HEK293 (cell line): ENCODE measurements at regions not wholly inside any gene's neighbourhood (a gene's known extent, or its start where the extent isn't known, plus 50 kb on each side); places are given as distances from the start of the nearest gene placed in this dataset.

ENCODE experiments used
- CTCF ChIA-PET: fragments of 350-600 bp; formaldehyde crosslinking; extraction: SDS; loops from one replicate; lab custom pipeline; 2021; ENCODE audit warnings: antibody characterized with exemption; lab: Yijun Ruan, JAX
- POLR2A ChIA-PET: fragments of 300-600 bp; formaldehyde crosslinking; extraction: SDS; loops from one replicate; lab custom pipeline; 2020; ENCODE audit warnings: antibody characterized with exemption, inconsistent platforms; lab: Yijun Ruan, JAX
- H3K27ac ChIP-seq: fragments of 200-500 bp; sonication (Bioruptor generic); 2 replicates; pipeline ENCODE4 v1.5.1; 2014; ENCODE audit warnings: low read depth, low read length, control low read depth, inconsistent platforms; ENCODE audit errors: extremely low read depth
- H3K36me3 ChIP-seq, 2 experiments: fragments of 200-500 bp in 1 of 2; sonication (Bioruptor generic) in 1 of 2; 1 replicate in 1 of 2; 2 replicates in 1 of 2; pipeline ENCODE4 v1.5.1; 2014 to 2017; ENCODE audit warnings: inconsistent platforms in 2 of 2, low read length in 2 of 2; ENCODE audit not compliant: control insufficient read depth in 2 of 2, insufficient read depth in 1 of 2
- H3K4me1 ChIP-seq: fragments of 200-500 bp; sonication (Bioruptor generic); 2 replicates; pipeline ENCODE4 v1.5.1; 2014; ENCODE audit warnings: mild to moderate bottlenecking, low read length, inconsistent platforms; ENCODE audit not compliant: control insufficient read depth, insufficient read depth
- H3K4me3 ChIP-seq: 2 replicates; pipeline ENCODE4 v1.5.1; 2011; ENCODE audit warnings: low read depth, mild to moderate bottlenecking, control low read depth, low read length, moderate library complexity
- H3K9me3 ChIP-seq: fragments of 200-500 bp; sonication (Bioruptor generic); 2 replicates; pipeline ENCODE4 v1.5.1; 2014; ENCODE audit warnings: low read depth, low read length, inconsistent platforms; ENCODE audit not compliant: control insufficient read depth, insufficient read depth
- PRDM1 ChIP-seq: fragments of 450-650 bp; formaldehyde crosslinking; IDR thresholded peaks from 2 replicates; pipeline ENCODE4; 2016; ENCODE audit warnings: missing biosample characterization, missing genetic modification characterization
- YY1 ChIP-seq: fragments of 450-650 bp; formaldehyde crosslinking; IDR thresholded peaks from 2 replicates; pipeline ENCODE4 v1.5.1; 2018; ENCODE audit warnings: missing biosample characterization, missing genetic modification characterization
- ZBTB11 ChIP-seq: fragments of 450-650 bp; formaldehyde crosslinking; conservative IDR thresholded peaks from 2 replicates; pipeline ENCODE4 v1.5.1; 2016; ENCODE audit warnings: low read depth, missing biosample characterization, missing genetic modification characterization
- ZBTB20 ChIP-seq: fragments of 450-650 bp; formaldehyde crosslinking; IDR thresholded peaks from 2 replicates; pipeline ENCODE4 v1.5.1; 2016; ENCODE audit warnings: missing biosample characterization, missing genetic modification characterization
- ZBTB48 ChIP-seq: fragments of 450-650 bp; formaldehyde crosslinking; IDR thresholded peaks from 2 replicates; pipeline ENCODE4 v1.5.1; 2016; ENCODE audit warnings: missing biosample characterization, missing genetic modification characterization
- ZBTB7A ChIP-seq: fragments of 450-650 bp; formaldehyde crosslinking; IDR thresholded peaks from 2 replicates; pipeline ENCODE4 v1.5.1; 2016; ENCODE audit warnings: low read depth, missing biosample characterization, missing genetic modification characterization
- ZNF174 ChIP-seq: fragments of 450-650 bp; formaldehyde crosslinking; IDR thresholded peaks from 2 replicates; pipeline ENCODE4 v1.5.0; 2017; ENCODE audit warnings: missing biosample characterization, mild to moderate bottlenecking, missing genetic modification characterization
- ZNF302 ChIP-seq: fragments of 450-650 bp; formaldehyde crosslinking; IDR thresholded peaks from 2 replicates; pipeline ENCODE4 v1.5.1; 2016; ENCODE audit warnings: missing biosample characterization, missing genetic modification characterization, low read depth
- ZNF433 ChIP-seq: fragments of 450-650 bp; formaldehyde crosslinking; IDR thresholded peaks from 2 replicates; pipeline ENCODE4 v1.5.1; 2016; ENCODE audit warnings: missing biosample characterization, missing genetic modification characterization, low read depth
- ZNF530 ChIP-seq: fragments of 450-650 bp; formaldehyde crosslinking; IDR thresholded peaks from 2 replicates; pipeline ENCODE4 v1.5.1; 2016; ENCODE audit warnings: low read depth, missing biosample characterization, missing genetic modification characterization
- ZNF555 ChIP-seq: fragments of 450-650 bp; formaldehyde crosslinking; conservative IDR thresholded peaks from 2 replicates; pipeline ENCODE4 v1.5.1; 2017; ENCODE audit warnings: missing biosample characterization, mild to moderate bottlenecking, missing genetic modification characterization, inconsistent platforms
- ZNF585B ChIP-seq: fragments of 450-650 bp; formaldehyde crosslinking; IDR thresholded peaks from 2 replicates; pipeline ENCODE4 v1.5.1; 2016; ENCODE audit warnings: missing biosample characterization, missing genetic modification characterization
- ZNF776 ChIP-seq: fragments of 450-650 bp; formaldehyde crosslinking; IDR thresholded peaks from 2 replicates; pipeline ENCODE4 v1.5.0; 2017; ENCODE audit warnings: missing biosample characterization, missing genetic modification characterization, borderline replicate concordance
- ZNF791 ChIP-seq: fragments of 450-650 bp; formaldehyde crosslinking; IDR thresholded peaks from 2 replicates; pipeline ENCODE4 v1.5.1; 2016; ENCODE audit warnings: missing biosample characterization, missing genetic modification characterization
- ZXDB ChIP-seq: fragments of 450-650 bp; formaldehyde crosslinking; IDR thresholded peaks from 2 replicates; pipeline ENCODE4 v1.5.1; 2016; ENCODE audit warnings: missing biosample characterization, missing genetic modification characterization
- TF ChIP-seq, protein P1 (sequence below): fragments of 450-650 bp; formaldehyde crosslinking; IDR thresholded peaks from 2 replicates; pipeline ENCODE4 v1.5.1; 2016; ENCODE audit warnings: missing biosample characterization, missing genetic modification characterization
- TF ChIP-seq, protein P2 (sequence below): fragments of 450-650 bp; formaldehyde crosslinking; IDR thresholded peaks from 2 replicates; pipeline ENCODE4 v1.5.0; 2017; ENCODE audit warnings: missing biosample characterization, missing genetic modification characterization, borderline replicate concordance
- TF ChIP-seq, protein P3 (sequence below): fragments of 450-650 bp; formaldehyde crosslinking; IDR thresholded peaks from 2 replicates; pipeline ENCODE4 v1.5.1; 2016; ENCODE audit warnings: missing biosample characterization, missing genetic modification characterization

DNA sequence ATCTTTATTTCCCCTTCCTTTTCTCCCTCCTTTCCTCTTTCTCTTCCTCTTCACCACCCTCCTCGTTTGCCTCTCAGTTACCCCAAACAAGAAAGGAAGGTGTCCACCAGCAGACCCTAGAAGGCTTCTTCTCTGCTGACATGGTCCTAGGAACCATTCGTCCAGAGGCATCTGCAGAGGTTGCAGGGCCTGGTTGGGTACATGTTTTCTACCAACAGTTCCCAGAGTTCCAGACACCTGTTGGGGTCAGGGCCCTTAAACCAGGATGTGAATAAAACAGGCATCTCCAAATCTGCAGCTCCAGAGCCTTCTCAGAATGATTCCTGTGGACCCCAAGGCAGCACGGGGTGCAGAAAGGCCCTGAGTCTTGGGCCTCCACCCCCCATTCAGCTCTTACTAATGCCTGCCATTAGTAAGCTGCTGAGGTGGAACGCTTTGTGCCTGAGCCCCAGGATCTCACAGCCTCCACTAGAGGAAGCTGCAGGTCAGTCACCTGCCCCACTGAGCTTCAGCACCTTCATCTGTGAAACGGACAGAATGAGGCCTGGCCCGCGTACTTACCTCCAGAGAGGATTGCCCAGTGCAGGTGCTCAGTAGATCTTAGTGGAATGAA lies 130.4 kb downstream of the DICER1 start:
- Histone ChIP-seq H3K4me3 (no peak overlapping the region), H3K9me3 (no peaks in the 10 kb centered on the region), H3K36me3 (no peaks in the 10 kb centered on the region), H3K4me1 (no peaks in the 10 kb centered on the region), H3K27ac (no peak overlapping the region)
- ChIA-PET CTCF (interaction anchor here (0.8 kb wide), 1 partner anchor 1423 kb away, joined by 3 read pairs; no protein-coding TSS in a partner anchor), POLR2A (no interaction called here)
- no peak for TF ChIP-seq YY1 (tag by site-specific recombination)
- no peak for TF ChIP-seq ZNF433 (tag by site-specific recombination)
- no peak for TF ChIP-seq PRDM1 (tag by site-specific recombination)
- TF ChIP-seq ZNF530 (tag by site-specific recombination) = no peak
- no peak for TF ChIP-seq ZNF302 (tag by site-specific recombination)
- TF ChIP-seq, protein P1, sequence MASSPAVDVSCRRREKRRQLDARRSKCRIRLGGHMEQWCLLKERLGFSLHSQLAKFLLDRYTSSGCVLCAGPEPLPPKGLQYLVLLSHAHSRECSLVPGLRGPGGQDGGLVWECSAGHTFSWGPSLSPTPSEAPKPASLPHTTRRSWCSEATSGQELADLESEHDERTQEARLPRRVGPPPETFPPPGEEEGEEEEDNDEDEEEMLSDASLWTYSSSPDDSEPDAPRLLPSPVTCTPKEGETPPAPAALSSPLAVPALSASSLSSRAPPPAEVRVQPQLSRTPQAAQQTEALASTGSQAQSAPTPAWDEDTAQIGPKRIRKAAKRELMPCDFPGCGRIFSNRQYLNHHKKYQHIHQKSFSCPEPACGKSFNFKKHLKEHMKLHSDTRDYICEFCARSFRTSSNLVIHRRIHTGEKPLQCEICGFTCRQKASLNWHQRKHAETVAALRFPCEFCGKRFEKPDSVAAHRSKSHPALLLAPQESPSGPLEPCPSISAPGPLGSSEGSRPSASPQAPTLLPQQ = no peak
- no peak for TF ChIP-seq ZBTB48 (tag by site-specific recombination)
- no peak for TF ChIP-seq ZBTB20
- TF ChIP-seq ZBTB7A (tag by site-specific recombination) = no peak
- TF ChIP-seq, protein P2, sequence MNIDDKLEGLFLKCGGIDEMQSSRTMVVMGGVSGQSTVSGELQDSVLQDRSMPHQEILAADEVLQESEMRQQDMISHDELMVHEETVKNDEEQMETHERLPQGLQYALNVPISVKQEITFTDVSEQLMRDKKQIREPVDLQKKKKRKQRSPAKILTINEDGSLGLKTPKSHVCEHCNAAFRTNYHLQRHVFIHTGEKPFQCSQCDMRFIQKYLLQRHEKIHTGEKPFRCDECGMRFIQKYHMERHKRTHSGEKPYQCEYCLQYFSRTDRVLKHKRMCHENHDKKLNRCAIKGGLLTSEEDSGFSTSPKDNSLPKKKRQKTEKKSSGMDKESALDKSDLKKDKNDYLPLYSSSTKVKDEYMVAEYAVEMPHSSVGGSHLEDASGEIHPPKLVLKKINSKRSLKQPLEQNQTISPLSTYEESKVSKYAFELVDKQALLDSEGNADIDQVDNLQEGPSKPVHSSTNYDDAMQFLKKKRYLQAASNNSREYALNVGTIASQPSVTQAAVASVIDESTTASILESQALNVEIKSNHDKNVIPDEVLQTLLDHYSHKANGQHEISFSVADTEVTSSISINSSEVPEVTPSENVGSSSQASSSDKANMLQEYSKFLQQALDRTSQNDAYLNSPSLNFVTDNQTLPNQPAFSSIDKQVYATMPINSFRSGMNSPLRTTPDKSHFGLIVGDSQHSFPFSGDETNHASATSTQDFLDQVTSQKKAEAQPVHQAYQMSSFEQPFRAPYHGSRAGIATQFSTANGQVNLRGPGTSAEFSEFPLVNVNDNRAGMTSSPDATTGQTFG = no peak
- no peak for TF ChIP-seq ZNF585B (tag by site-specific recombination)
- TF ChIP-seq ZXDB (tag by site-specific recombination) = no peak

DNA sequence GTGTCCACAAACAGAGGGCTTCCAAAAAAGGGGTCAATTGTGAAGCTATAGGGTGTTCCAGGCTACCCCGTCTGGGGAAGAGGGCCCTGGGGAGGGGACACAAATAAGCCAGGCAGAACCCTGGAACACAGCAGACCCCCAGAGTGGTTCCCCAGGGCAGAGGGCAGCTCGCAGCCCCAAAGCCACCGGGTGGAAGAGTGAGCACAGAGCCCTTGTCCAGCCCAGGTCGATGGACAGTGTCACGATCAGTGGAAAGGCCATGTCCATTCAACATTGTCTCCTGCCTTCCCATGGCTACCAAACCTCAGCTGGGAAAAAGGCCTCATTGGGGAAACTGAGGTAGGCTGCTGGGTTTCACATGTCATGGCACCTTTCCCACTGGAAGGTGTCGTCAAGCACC lies 131.4 kb downstream of the DICER1 start:
- Histone ChIP-seq H3K36me3 (no peaks in the 10 kb centered on the region), H3K4me3 (no peak overlapping the region), H3K4me1 (no peaks in the 10 kb centered on the region), H3K9me3 (no peaks in the 10 kb centered on the region), H3K27ac (no peak overlapping the region)
- no peak for TF ChIP-seq ZBTB11 (tag by site-specific recombination)
- TF ChIP-seq, protein P3, sequence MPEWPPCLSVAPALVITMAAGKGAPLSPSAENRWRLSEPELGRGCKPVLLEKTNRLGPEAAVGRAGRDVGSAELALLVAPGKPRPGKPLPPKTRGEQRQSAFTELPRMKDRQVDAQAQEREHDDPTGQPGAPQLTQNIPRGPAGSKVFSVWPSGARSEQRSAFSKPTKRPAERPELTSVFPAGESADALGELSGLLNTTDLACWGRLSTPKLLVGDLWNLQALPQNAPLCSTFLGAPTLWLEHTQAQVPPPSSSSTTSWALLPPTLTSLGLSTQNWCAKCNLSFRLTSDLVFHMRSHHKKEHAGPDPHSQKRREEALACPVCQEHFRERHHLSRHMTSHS = no peak
- no peak for TF ChIP-seq ZNF174 (tag by site-specific recombination)
- TF ChIP-seq ZBTB7A (tag by site-specific recombination) = no peak
- TF ChIP-seq ZNF791 (tag by site-specific recombination) = no peak
- no peak for TF ChIP-seq ZNF776
- TF ChIP-seq ZNF555 (tag by site-specific recombination) = no peak
- CTCF ChIA-PET = no interaction called here
- POLR2A ChIA-PET = no interaction called here
